ENCODE measurements at regions not wholly inside any gene's neighbourhood (a gene's known extent, or its start where the extent isn't known, plus 50 kb on each side); places are given as distances from the start of the nearest gene placed in this dataset.

GRCh38 chr20:37636212-37636975 is 57.4 kb upstream of the CTNNBL1 start:
- no peak for DNase-seq (ENCODE audit: low read depth)
- H3K27me3 ChIP-seq (ENCODE audit: control insufficient read depth, insufficient read depth, low read length) = peaks cover 2% of the 10 kb centered on the region; the same call in 1 of the 2 replicates
- no peaks in the 10 kb centered on the region for H3K36me3 ChIP-seq (ENCODE audit: control insufficient read depth, insufficient read depth, low read length)
- POLR2A ChIA-PET = no interaction called here
- no peak for TF ChIP-seq CTCF (IDR thresholded peaks at IDR 0.05; ENCODE audit: insufficient read depth, low read depth, low read length)
- H3K4me3 ChIP-seq (ENCODE audit: low read depth, low read length) = no peak overlapping the region
- CTCF ChIA-PET = no interaction called here

GRCh38 chr20:37630993-37631392 is 62.8 kb upstream of the CTNNBL1 start:
- no peak for TF ChIP-seq CTCF (IDR thresholded peaks at IDR 0.05; ENCODE audit: insufficient read depth, low read depth, low read length)
- Histone ChIP-seq H3K36me3 (ENCODE audit: control insufficient read depth, insufficient read depth, low read length) (no peaks in the 10 kb centered on the region), H3K27me3 (ENCODE audit: control insufficient read depth, insufficient read depth, low read length) (peaks cover 2% of the 10 kb centered on the region; the same call in 1 of the 2 replicates), H3K4me3 (ENCODE audit: low read depth, low read length) (no peak overlapping the region)
- ChIA-PET POLR2A (no interaction called here), CTCF (interaction anchor here (1.4 kb wide), 1 partner anchor 10 kb away, joined by 5 read pairs; no protein-coding TSS in a partner anchor)
- DNase-seq (ENCODE audit: low read depth) = no peak

- CTCF ChIA-PET = interaction anchor here (1.4 kb wide), 1 partner anchor 9 kb away, joined by 5 read pairs; no protein-coding TSS in a partner anchor
- no peak overlapping the region for H3K4me3 ChIP-seq (ENCODE audit: low read depth, low read length)
- H3K27me3 ChIP-seq (ENCODE audit: control insufficient read depth, insufficient read depth, low read length) = peaks cover 2% of the 10 kb centered on the region; the same call in 1 of the 2 replicates
- POLR2A ChIA-PET = no interaction called here
- no peaks in the 10 kb centered on the region for H3K36me3 ChIP-seq (ENCODE audit: control insufficient read depth, insufficient read depth, low read length)
- no peak for TF ChIP-seq CTCF (IDR thresholded peaks at IDR 0.05; ENCODE audit: insufficient read depth, low read depth, low read length)
- DNase-seq (ENCODE audit: low read depth) = no peak
Measured at GRCh38 chr20:37630166-37630565, 63.7 kb upstream of the CTNNBL1 start.

GRCh38 chr20:37627767-37628130 is 66.1 kb upstream of the CTNNBL1 start:
- no peak for DNase-seq (ENCODE audit: low read depth)
- Histone ChIP-seq H3K27me3 (ENCODE audit: control insufficient read depth, insufficient read depth, low read length) (peaks cover 2% of the 10 kb centered on the region; the same call in 1 of the 2 replicates), H3K36me3 (ENCODE audit: control insufficient read depth, insufficient read depth, low read length) (no peaks in the 10 kb centered on the region), H3K4me3 (ENCODE audit: low read depth, low read length) (no peak overlapping the region)
- TF ChIP-seq CTCF (IDR thresholded peaks at IDR 0.05; ENCODE audit: insufficient read depth, low read depth, low read length) = no peak
- ChIA-PET POLR2A (no interaction called here), CTCF (no interaction called here)

- DNase-seq (ENCODE audit: low read depth) = no peak
- POLR2A ChIA-PET = no interaction called here
- no peak for TF ChIP-seq CTCF (IDR thresholded peaks at IDR 0.05; ENCODE audit: insufficient read depth, low read depth, low read length)
- peaks cover 2% of the 10 kb centered on the region; the same call in 1 of the 2 replicates for H3K27me3 ChIP-seq (ENCODE audit: control insufficient read depth, insufficient read depth, low read length)
- no peaks in the 10 kb centered on the region for H3K36me3 ChIP-seq (ENCODE audit: control insufficient read depth, insufficient read depth, low read length)
- no peak overlapping the region for H3K4me3 ChIP-seq (ENCODE audit: low read depth, low read length)
- CTCF ChIA-PET = interaction anchor here (1.0 kb wide), 1 partner anchor 63 kb away, joined by 4 read pairs; no protein-coding TSS in a partner anchor
Measured at GRCh38 chr20:37627060-37627766, 66.6 kb upstream of the CTNNBL1 start.
